ENCODE measurements at regions not wholly inside any gene's neighbourhood (a gene's known extent, or its start where the extent isn't known, plus 50 kb on each side); places are given as distances from the start of the nearest gene placed in this dataset.

DNA sequence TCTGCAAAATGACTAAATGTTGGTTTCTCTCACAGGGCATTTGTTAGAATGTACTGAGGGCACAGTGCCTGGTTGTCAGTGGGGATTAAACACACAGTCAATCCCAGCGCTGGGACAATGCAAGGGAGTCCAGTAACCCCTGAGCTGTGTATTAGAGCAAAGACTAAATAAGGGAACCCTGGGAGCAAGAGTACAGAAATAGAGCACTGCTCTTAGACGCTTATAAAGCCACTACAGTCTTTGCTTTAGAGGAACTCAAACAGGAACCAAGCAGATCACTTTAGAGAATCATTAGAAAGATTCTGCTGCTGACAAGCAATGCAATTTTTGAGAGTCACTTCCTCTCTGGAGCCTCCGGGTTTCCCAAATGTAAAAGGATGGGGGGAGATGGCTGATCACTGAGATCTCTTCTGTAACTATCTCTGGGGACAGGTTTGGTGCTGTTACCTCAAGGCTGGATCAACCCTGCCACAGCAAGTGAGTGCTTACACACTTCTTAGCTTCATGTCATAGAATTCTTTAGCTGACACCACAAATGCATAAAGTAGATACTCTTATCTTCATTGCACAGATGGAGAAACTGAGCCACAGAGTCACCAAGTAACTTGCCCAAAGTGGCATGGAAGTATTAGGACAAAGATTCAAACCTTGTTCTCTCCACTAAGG lies 137.8 kb upstream of the CPEB2 start:
- WGBS, result 49% methylated on average over 3 of the region's 3 CpGs
- no peaks in the 10 kb centered on the region for H3K4me1 ChIP-seq (replicated peaks)
- TF ChIP-seq POLR2AphosphoS5 (IDR thresholded peaks at IDR 0.05), result no peak
- no peak for TF ChIP-seq POLR2A (IDR thresholded peaks at IDR 0.05)
- TF ChIP-seq, protein P1, sequence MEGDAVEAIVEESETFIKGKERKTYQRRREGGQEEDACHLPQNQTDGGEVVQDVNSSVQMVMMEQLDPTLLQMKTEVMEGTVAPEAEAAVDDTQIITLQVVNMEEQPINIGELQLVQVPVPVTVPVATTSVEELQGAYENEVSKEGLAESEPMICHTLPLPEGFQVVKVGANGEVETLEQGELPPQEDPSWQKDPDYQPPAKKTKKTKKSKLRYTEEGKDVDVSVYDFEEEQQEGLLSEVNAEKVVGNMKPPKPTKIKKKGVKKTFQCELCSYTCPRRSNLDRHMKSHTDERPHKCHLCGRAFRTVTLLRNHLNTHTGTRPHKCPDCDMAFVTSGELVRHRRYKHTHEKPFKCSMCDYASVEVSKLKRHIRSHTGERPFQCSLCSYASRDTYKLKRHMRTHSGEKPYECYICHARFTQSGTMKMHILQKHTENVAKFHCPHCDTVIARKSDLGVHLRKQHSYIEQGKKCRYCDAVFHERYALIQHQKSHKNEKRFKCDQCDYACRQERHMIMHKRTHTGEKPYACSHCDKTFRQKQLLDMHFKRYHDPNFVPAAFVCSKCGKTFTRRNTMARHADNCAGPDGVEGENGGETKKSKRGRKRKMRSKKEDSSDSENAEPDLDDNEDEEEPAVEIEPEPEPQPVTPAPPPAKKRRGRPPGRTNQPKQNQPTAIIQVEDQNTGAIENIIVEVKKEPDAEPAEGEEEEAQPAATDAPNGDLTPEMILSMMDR (IDR thresholded peaks at IDR 0.05), result no peak
- H3K9me3 ChIP-seq, result no peaks in the 10 kb centered on the region
- intact Hi-C loops (cut with DNase I), result loop anchor here (10.0 kb wide), 1 partner anchor 140 kb away; the partner anchor contains the start of gene CPEB2
- H3K27ac ChIP-seq, result no peak overlapping the region
- H3K36me3 ChIP-seq, result no peaks in the 10 kb centered on the region
- H3K4me3 ChIP-seq, result no peak overlapping the region
- H3K27me3 ChIP-seq (replicated peaks; ENCODE audit: insufficient read depth), result no peaks in the 10 kb centered on the region
- no peak for DNase-seq (ENCODE audit: low spot score)

DNA sequence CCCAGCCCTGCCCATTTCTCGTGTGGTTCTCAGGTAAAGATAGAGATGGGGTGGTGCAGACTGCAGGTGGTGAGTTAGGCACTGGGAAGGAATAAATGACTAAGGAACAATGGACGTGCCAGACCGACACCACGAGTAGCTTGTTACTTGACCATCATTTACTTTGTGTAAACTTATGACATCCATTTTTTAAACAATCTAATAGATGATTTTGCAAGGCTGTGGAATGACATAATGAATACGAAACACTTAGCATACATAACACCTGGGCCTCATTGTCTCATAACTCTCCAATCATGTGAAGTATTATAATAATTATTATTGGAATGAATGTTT lies 137.3 kb upstream of the CPEB2 start:
- intact Hi-C loops (cut with DNase I), result loop anchor here (10.0 kb wide), 1 partner anchor 140 kb away; the partner anchor contains the start of gene CPEB2
- no peaks in the 10 kb centered on the region for H3K27me3 ChIP-seq (replicated peaks; ENCODE audit: insufficient read depth)
- no peak for DNase-seq (ENCODE audit: low spot score)
- no peak for TF ChIP-seq POLR2AphosphoS5 (IDR thresholded peaks at IDR 0.05)
- TF ChIP-seq, protein P1 (IDR thresholded peaks at IDR 0.05), result no peak
- TF ChIP-seq POLR2A (IDR thresholded peaks at IDR 0.05), result no peak
- no peaks in the 10 kb centered on the region for H3K4me1 ChIP-seq (replicated peaks)
- no peaks in the 10 kb centered on the region for H3K9me3 ChIP-seq
- no peaks in the 10 kb centered on the region for H3K36me3 ChIP-seq
- H3K27ac ChIP-seq, result no peak overlapping the region
- no peak overlapping the region for H3K4me3 ChIP-seq
- 74% methylated on average over 5 of the region's 5 CpGs for WGBS

GRCh38 chr4:14865804-14866203 lies 136.5 kb upstream of the CPEB2 start:
- DNase-seq (ENCODE audit: low spot score), result no peak
- intact Hi-C loops (cut with DNase I), result loop anchor here (10.0 kb wide), 1 partner anchor 139 kb away; the partner anchor contains the start of gene CPEB2
- no peaks in the 10 kb centered on the region for H3K27me3 ChIP-seq (replicated peaks; ENCODE audit: insufficient read depth)
- no peak overlapping the region for H3K27ac ChIP-seq
- H3K36me3 ChIP-seq, result no peaks in the 10 kb centered on the region
- TF ChIP-seq, protein P1 (IDR thresholded peaks at IDR 0.05), result no peak
- TF ChIP-seq POLR2AphosphoS5 (IDR thresholded peaks at IDR 0.05) (no peak), POLR2A (IDR thresholded peaks at IDR 0.05) (no peak)
- H3K4me1 ChIP-seq (replicated peaks), result no peaks in the 10 kb centered on the region
- H3K9me3 ChIP-seq, result no peaks in the 10 kb centered on the region
- no peak overlapping the region for H3K4me3 ChIP-seq

GRCh38 chr4:14867847-14868246 lies 134.4 kb upstream of the CPEB2 start:
- Histone ChIP-seq H3K27ac (no peak overlapping the region), H3K9me3 (no peaks in the 10 kb centered on the region), H3K4me1 (replicated peaks) (no peaks in the 10 kb centered on the region), H3K36me3 (no peaks in the 10 kb centered on the region), H3K4me3 (no peak overlapping the region), H3K27me3 (replicated peaks; ENCODE audit: insufficient read depth) (no peaks in the 10 kb centered on the region)
- TF ChIP-seq, protein P1 (IDR thresholded peaks at IDR 0.05), result no peak
- TF ChIP-seq POLR2A (IDR thresholded peaks at IDR 0.05) (no peak), POLR2AphosphoS5 (IDR thresholded peaks at IDR 0.05) (no peak)
- WGBS, result 71% methylated on average over 7 of the region's 7 CpGs
- DNase-seq (ENCODE audit: low spot score), result no peak
- intact Hi-C loops (cut with DNase I), result loop anchor here (10.0 kb wide), 1 partner anchor 137 kb away; the partner anchor contains the start of gene CPEB2
